HCT116 (cell line): ENCODE measurements at regions not wholly inside any gene's neighbourhood (a gene's known extent, or its start where the extent isn't known, plus 50 kb on each side); places are given as distances from the start of the nearest gene placed in this dataset.

Experiments
- ATAC-seq: fragments of 200-7000 bp; cut with Tn5 transposase; 2 replicates; pipeline ENCODE4 v1.9.1; 2020; ENCODE audit warnings: mild to moderate bottlenecking, moderate library complexity
- BruUV-seq: library from RNA; stranded (reverse); fragments of 400-500 nt; replicated peaks from 2 replicates; lab custom pipeline; 2021; lab: Mats Ljungman, UMichigan
- CTCF ChIA-PET: fragments of 300-600 bp; sonication (Branson Sonifier 250); formaldehyde crosslinking; loops from one replicate; lab custom pipeline; 2021; ENCODE audit warnings: antibody characterized with exemption; lab: Charles Lee
- POLR2A ChIA-PET: fragments of 300-600, 350-600 bp; sonication (Branson Sonifier 250); formaldehyde crosslinking; loops from one replicate; lab custom pipeline; 2021; ENCODE audit warnings: antibody characterized with exemption; lab: Charles Lee
- RAD21 ChIA-PET, 2 experiments: fragments of 300-600 bp; sonication (Branson Sonifier 250); formaldehyde crosslinking; loops; one replicate each; lab custom pipeline; 2023; ENCODE audit warnings: low total read pairs in 2 of 2; ENCODE audit not compliant: uncharacterized antibody in 2 of 2, unreplicated experiment in 2 of 2, low non-redundant PET in 1 of 2; lab: Charles Lee
- DNase-seq: peaks from one replicate; pipeline ENCODE4 v3.0.0-alpha.2; 2010; ENCODE audit warnings: low read depth, low spot score
- H2AFZ ChIP-seq: fragments of 200-600 bp; shearing (Covaris generic), sonication (generic); 2 replicates; pipeline ENCODE4 v1.6.1; 2017; ENCODE audit warnings: low read depth, mixed run types, mixed read lengths, antibody characterized with exemption, low read length; ENCODE audit not compliant: poor library complexity, severe bottlenecking
- H3K27ac ChIP-seq: 2 replicates; pipeline ENCODE4 v1.5.1; 2012; ENCODE audit warnings: low read depth, low read length
- H3K27me3 ChIP-seq: fragments of 200-600 bp; sonication (generic); 2 replicates; pipeline ENCODE4 v1.6.1; 2016; ENCODE audit warnings: mixed run types, low read length, mixed read lengths; ENCODE audit not compliant: insufficient read depth
- H3K36me3 ChIP-seq, 2 experiments: fragments of 200-500 bp in 1 of 2; fragments of 200-600 bp in 1 of 2; sonication (Bioruptor generic) in 1 of 2; sonication (generic) in 1 of 2; 2 replicates each; pipeline versions ENCODE4 v1.5.1 to v1.6.1; 2014 to 2016; ENCODE audit warnings: low read length in 2 of 2, inconsistent platforms in 1 of 2, mixed read lengths in 1 of 2, mixed run types in 1 of 2; ENCODE audit not compliant: insufficient read depth in 2 of 2, control insufficient read depth in 1 of 2
- H3K4me1 ChIP-seq, 2 experiments: fragments of 200-600 bp in 1 of 2; sonication (generic) in 1 of 2; 2 replicates each; pipeline versions ENCODE4 v1.5.1 to v1.6.1; 2012 to 2017; ENCODE audit warnings: low read length in 2 of 2, inconsistent platforms in 1 of 2, mild to moderate bottlenecking in 1 of 2, mixed read lengths in 1 of 2, mixed run types in 1 of 2, moderate library complexity in 1 of 2; ENCODE audit not compliant: insufficient read depth in 2 of 2, control insufficient read depth in 1 of 2
- H3K4me2 ChIP-seq: fragments of 200-600 bp; sonication (generic); 2 replicates; pipeline ENCODE4 v1.6.1; 2017; ENCODE audit warnings: mixed run types, low read length, mixed read lengths
- H3K4me3 ChIP-seq, 2 experiments: fragments of 200-600 bp in 1 of 2; sonication (generic) in 1 of 2; replicated peaks in 1 of 2; 2 replicates each; pipeline ENCODE4 v1.5.1; 2011 to 2016; ENCODE audit warnings: low read length in 2 of 2, control low read depth in 1 of 2, low read depth in 1 of 2, mild to moderate bottlenecking in 1 of 2, mixed read lengths in 1 of 2, mixed run types in 1 of 2
- H3K79me2 ChIP-seq: fragments of 200-600 bp; sonication (generic); 2 replicates; pipeline ENCODE4 v1.6.1; 2017; ENCODE audit warnings: mild to moderate bottlenecking, mixed run types, low read length, moderate library complexity, mixed read lengths; ENCODE audit not compliant: insufficient read depth
- H3K9ac ChIP-seq: fragments of 200-600 bp; sonication (generic); 2 replicates; pipeline ENCODE4 v1.6.1; 2016; ENCODE audit warnings: low read length, mixed read lengths
- H3K9me2 ChIP-seq: fragments of 200-600 bp; sonication (generic), shearing (Covaris generic); 2 replicates; pipeline ENCODE4 v1.6.1; 2017; ENCODE audit warnings: mixed run types, mild to moderate bottlenecking, moderate library complexity; ENCODE audit not compliant: insufficient read depth
- H3K9me3 ChIP-seq, 2 experiments: fragments of 200-500 bp in 1 of 2; fragments of 200-600 bp in 1 of 2; sonication (Bioruptor generic) in 1 of 2; sonication (generic) in 1 of 2; 2 replicates each; pipeline ENCODE4 v1.6.1; 2014 to 2017; ENCODE audit warnings: low read length in 2 of 2, mixed read lengths in 2 of 2, inconsistent platforms in 1 of 2, low read depth in 1 of 2, mild to moderate bottlenecking in 1 of 2, mixed run types in 1 of 2, moderate library complexity in 1 of 2; ENCODE audit not compliant: control insufficient read depth in 1 of 2, insufficient read depth in 1 of 2
- H4K20me1 ChIP-seq: fragments of 200-600 bp; sonication (generic), shearing (Covaris generic); 2 replicates; pipeline ENCODE4 v1.6.1; 2017; ENCODE audit warnings: mixed run types, mild to moderate bottlenecking, moderate library complexity; ENCODE audit not compliant: insufficient read depth
- CBX3 ChIP-seq: IDR thresholded peaks from 2 replicates; pipeline ENCODE4 v1.6.1; 2012; ENCODE audit warnings: low read depth
- CEBPB ChIP-seq: IDR thresholded peaks from 2 replicates; pipeline ENCODE4 v1.6.1; 2012; ENCODE audit warnings: low read depth
- CTCF ChIP-seq, 3 experiments: fragments of 200-600 bp in 1 of 3; sonication (generic) in 1 of 3; IDR thresholded peaks in 2 of 3; conservative IDR thresholded peaks in 1 of 3; 2 replicates each; pipeline ENCODE4 v1.5.1; 2012 to 2017; ENCODE audit warnings: low read depth in 2 of 3, low read length in 2 of 3, antibody characterized with exemption in 1 of 3, borderline replicate concordance in 1 of 3, control low read depth in 1 of 3, mild to moderate bottlenecking in 1 of 3, mixed read lengths in 1 of 3, mixed run types in 1 of 3, moderate library complexity in 1 of 3; ENCODE audit not compliant: insufficient read depth in 1 of 3
- EGR1 ChIP-seq: IDR thresholded peaks from 2 replicates; pipeline ENCODE4 v1.6.1; 2012; ENCODE audit warnings: low read depth
- ELF1 ChIP-seq: IDR thresholded peaks from 2 replicates; pipeline ENCODE4 v1.6.1; 2012; ENCODE audit warnings: low read depth, borderline replicate concordance
- EZH2 ChIP-seq: fragments of 200-600 bp; sonication (generic); IDR thresholded peaks from 2 replicates; pipeline ENCODE4 v1.6.1; 2017; ENCODE audit warnings: antibody characterized with exemption, mixed run types
- EZH2phosphoT487 ChIP-seq: fragments of 200-600 bp; IDR thresholded peaks from 2 replicates; pipeline ENCODE4 v1.6.1; 2018; ENCODE audit warnings: antibody characterized with exemption, borderline replicate concordance
- FOSL1 ChIP-seq: IDR thresholded peaks from 2 replicates; pipeline ENCODE4 v1.6.1; 2012; ENCODE audit warnings: low read depth
- JUND ChIP-seq: IDR thresholded peaks from 2 replicates; pipeline ENCODE4 v1.6.1; 2012
- POLR2A ChIP-seq: IDR thresholded peaks from 2 replicates; pipeline ENCODE4 v1.7.0; 2011; ENCODE audit warnings: borderline replicate concordance; ENCODE audit not compliant: insufficient read depth, insufficient read length; ENCODE audit errors: extremely low read depth
- POLR2AphosphoS5 ChIP-seq: IDR thresholded peaks from 2 replicates; pipeline ENCODE4 v1.6.1; 2011; ENCODE audit warnings: mild to moderate bottlenecking, low read depth, low read length, moderate library complexity
- RAD21 ChIP-seq: IDR thresholded peaks from 2 replicates; pipeline ENCODE4 v1.6.1; 2012; ENCODE audit warnings: low read depth, mild to moderate bottlenecking
- SIN3A ChIP-seq: IDR thresholded peaks from 2 replicates; pipeline ENCODE4 v1.6.1; 2012; ENCODE audit warnings: low read depth
- SP1 ChIP-seq: IDR thresholded peaks from 2 replicates; pipeline ENCODE4 v1.6.1; 2012; ENCODE audit warnings: low read depth
- SRF ChIP-seq: IDR thresholded peaks from 2 replicates; pipeline ENCODE4 v1.6.1; 2012; ENCODE audit warnings: low read depth
- TCF7L2 ChIP-seq: IDR thresholded peaks from 2 replicates; pipeline ENCODE4 v1.7.0; 2011; ENCODE audit warnings: borderline replicate concordance, inconsistent platforms; ENCODE audit not compliant: insufficient read depth, insufficient read length; ENCODE audit errors: extremely low read depth
- YY1 ChIP-seq: IDR thresholded peaks from 2 replicates; pipeline ENCODE4 v1.6.1; 2011; ENCODE audit warnings: low read length, low read depth, moderate library complexity, mild to moderate bottlenecking; ENCODE audit not compliant: insufficient replicate concordance; ENCODE audit errors: extremely low read depth
- ZFX ChIP-seq: fragments of 450-650 bp; IDR thresholded peaks from 2 replicates; pipeline ENCODE4 v1.6.1; 2017
- ZNF274 ChIP-seq: fragments of 200-500 bp; sonication (Bioruptor generic); IDR thresholded peaks from 2 replicates; pipeline ENCODE4 v1.6.1; 2014; ENCODE audit warnings: mild to moderate bottlenecking, low read depth, low read length, inconsistent platforms
- intact Hi-C: fragments of 100-400 bp; cut with micrococcal nuclease; formaldehyde crosslinking; loops from 2 replicates; pipeline ENCODE4 v1.10.0; 2022
- TF ChIP-seq, protein P1 (sequence below): IDR thresholded peaks from 2 replicates; pipeline ENCODE4 v1.6.1; 2012; ENCODE audit warnings: low read depth

DNA sequence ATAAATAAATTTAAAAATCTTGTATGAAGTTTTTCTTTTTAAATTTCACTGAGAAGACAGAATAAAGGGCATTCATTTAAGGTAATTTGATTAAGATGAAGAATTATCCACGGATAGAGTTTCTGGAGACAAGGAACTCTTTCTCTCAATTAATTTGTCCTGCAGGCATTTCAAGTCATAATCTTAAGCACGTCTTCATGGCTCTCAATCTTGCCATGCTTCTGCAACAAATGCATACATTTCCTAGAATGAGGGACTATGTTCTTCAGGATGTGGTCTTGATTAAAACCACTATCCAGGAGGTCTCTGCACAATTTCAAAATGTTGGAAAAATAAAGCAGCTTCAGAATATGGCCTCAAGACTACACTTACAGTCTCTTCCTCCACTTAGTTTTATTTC, 67.6 kb upstream of the LSAMP start:
- no peak overlapping the region for H3K4me2 ChIP-seq
- no peak for ATAC-seq

More for the DNA sequence above, 67.6 kb upstream of the LSAMP start:
- TF ChIP-seq EZH2 (no peak), ZFX (no peak), TCF7L2 (no peak), POLR2A (no peak), ELF1 (no peak), POLR2AphosphoS5 (no peak), EGR1 (no peak), ZNF274 (no peak), CBX3 (no peak), SIN3A (no peak), CEBPB (no peak), YY1 (no peak), JUND (no peak), CTCF (IDR thresholded peaks at IDR 0.05 in 2 of 3, conservative IDR thresholded peaks at IDR 0.05 in 1 of 3; ENCODE audit: borderline replicate concordance in 1 of 3, insufficient read depth in 1 of 3, low read depth in 2 of 3, low read length in 2 of 3) (no peak), SP1 (no peak), SRF (no peak), FOSL1 (no peak), RAD21 (no peak), EZH2phosphoT487 (no peak)
- TF ChIP-seq, protein P1, sequence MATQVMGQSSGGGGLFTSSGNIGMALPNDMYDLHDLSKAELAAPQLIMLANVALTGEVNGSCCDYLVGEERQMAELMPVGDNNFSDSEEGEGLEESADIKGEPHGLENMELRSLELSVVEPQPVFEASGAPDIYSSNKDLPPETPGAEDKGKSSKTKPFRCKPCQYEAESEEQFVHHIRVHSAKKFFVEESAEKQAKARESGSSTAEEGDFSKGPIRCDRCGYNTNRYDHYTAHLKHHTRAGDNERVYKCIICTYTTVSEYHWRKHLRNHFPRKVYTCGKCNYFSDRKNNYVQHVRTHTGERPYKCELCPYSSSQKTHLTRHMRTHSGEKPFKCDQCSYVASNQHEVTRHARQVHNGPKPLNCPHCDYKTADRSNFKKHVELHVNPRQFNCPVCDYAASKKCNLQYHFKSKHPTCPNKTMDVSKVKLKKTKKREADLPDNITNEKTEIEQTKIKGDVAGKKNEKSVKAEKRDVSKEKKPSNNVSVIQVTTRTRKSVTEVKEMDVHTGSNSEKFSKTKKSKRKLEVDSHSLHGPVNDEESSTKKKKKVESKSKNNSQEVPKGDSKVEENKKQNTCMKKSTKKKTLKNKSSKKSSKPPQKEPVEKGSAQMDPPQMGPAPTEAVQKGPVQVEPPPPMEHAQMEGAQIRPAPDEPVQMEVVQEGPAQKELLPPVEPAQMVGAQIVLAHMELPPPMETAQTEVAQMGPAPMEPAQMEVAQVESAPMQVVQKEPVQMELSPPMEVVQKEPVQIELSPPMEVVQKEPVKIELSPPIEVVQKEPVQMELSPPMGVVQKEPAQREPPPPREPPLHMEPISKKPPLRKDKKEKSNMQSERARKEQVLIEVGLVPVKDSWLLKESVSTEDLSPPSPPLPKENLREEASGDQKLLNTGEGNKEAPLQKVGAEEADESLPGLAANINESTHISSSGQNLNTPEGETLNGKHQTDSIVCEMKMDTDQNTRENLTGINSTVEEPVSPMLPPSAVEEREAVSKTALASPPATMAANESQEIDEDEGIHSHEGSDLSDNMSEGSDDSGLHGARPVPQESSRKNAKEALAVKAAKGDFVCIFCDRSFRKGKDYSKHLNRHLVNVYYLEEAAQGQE = no peak
- TF ChIP-seq, all 23 proteins: peak for 0
- no peak overlapping the region for H2AFZ ChIP-seq
- H3K4me1 ChIP-seq = no peaks in the 10 kb centered on the region
- H3K27ac ChIP-seq = no peak overlapping the region
- BruUV-seq = no TSS peak
- H3K79me2 ChIP-seq = no peaks in the 10 kb centered on the region
- H3K9ac ChIP-seq = no peak overlapping the region
- peaks cover 7% of the 10 kb centered on the region; the same call in 1 of the 2 replicates for H3K27me3 ChIP-seq
- POLR2A ChIA-PET = no interaction called here
- H3K9me2 ChIP-seq = no peaks in the 10 kb centered on the region
- DNase-seq = no peak
- CTCF ChIA-PET = no interaction called here
- H3K9me3 ChIP-seq = no peaks in the 10 kb centered on the region
- RAD21 ChIA-PET = no interaction called here
- no peak overlapping the region for H3K4me3 ChIP-seq
- no peaks in the 10 kb centered on the region for H3K36me3 ChIP-seq
- intact Hi-C loops = no loop called here
- H4K20me1 ChIP-seq = no peaks in the 10 kb centered on the region
